ENCODE measurements at regions not wholly inside any gene's neighbourhood (a gene's known extent, or its start where the extent isn't known, plus 50 kb on each side); places are given as distances from the start of the nearest gene placed in this dataset.

- TF ChIP-seq EZH2 (IDR thresholded peaks at IDR 0.05; ENCODE audit: insufficient read depth, poor library complexity, severe bottlenecking) (no peak), EZH2phosphoT487 (IDR thresholded peaks at IDR 0.05; ENCODE audit: insufficient read depth, low read depth) (no peak)
Observed at GRCh38 chr12:127074161-127074560, 1192.8 kb upstream of the TMEM132C start.

Data from GM23248 (cell line).